K562 (cell line): ENCODE measurements at regions not wholly inside any gene's neighbourhood (a gene's known extent, or its start where the extent isn't known, plus 50 kb on each side); places are given as distances from the start of the nearest gene placed in this dataset.

Source experiments
- ATAC-seq: fragments of 200-7000 bp; cut with Tn5 transposase; 3 replicates; pipeline ENCODE4 v1.9.1; 2020; ENCODE audit warnings: moderate library complexity
- BruUV-seq: library from RNA; stranded (reverse); fragments of 400-500 nt; replicated peaks from 2 replicates; lab custom pipeline; 2021; lab: Mats Ljungman, UMichigan
- CTCF ChIA-PET: fragments of 300-600 bp; formaldehyde crosslinking; extraction: SDS; loops from one replicate; lab custom pipeline; 2021; ENCODE audit warnings: low intra/inter-chr PET ratio; lab: Yijun Ruan, JAX
- POLR2A ChIA-PET: fragments of 300-600, 350-650 bp; sonication (Branson Sonifier 250); formaldehyde crosslinking; extraction: SDS; loops from one replicate; lab custom pipeline; 2021; ENCODE audit warnings: antibody characterized with exemption, inconsistent platforms; lab: Yijun Ruan, JAX
- DNase-seq, 4 experiments: peaks; one replicate each; pipeline versions ENCODE4 v3.0.0 to v3.0.0-alpha.2; 2011 to 2018; ENCODE audit warnings: low spot score in 3 of 4, mixed read lengths in 3 of 4; ENCODE audit errors: extremely low read depth in 1 of 4
- FAIRE-seq: peaks from 2 replicates; lab custom pipeline; 2011; peaks lifted over from hg19 to GRCh38; lab: Jason Lieb, UNC
- H2AFZ ChIP-seq: 2 replicates; pipeline ENCODE4 v1.6.0; 2011; ENCODE audit warnings: low read depth, low read length, control low read depth, inconsistent platforms
- H3K27ac ChIP-seq: fragments of 200-600 bp; 3 replicates; pipeline ENCODE4 v1.8.0; 2011; ENCODE audit warnings: low read depth, mild to moderate bottlenecking, control low read depth, inconsistent platforms, low read length, moderate library complexity, mixed read lengths; ENCODE audit errors: extremely low read depth
- H3K27me3 ChIP-seq, 2 experiments: fragments of 300-600 bp in 1 of 2; 2 replicates in 1 of 2; 3 replicates in 1 of 2; pipeline versions ENCODE4 v1.6.0 to v1.8.0; 2011; ENCODE audit warnings: inconsistent platforms in 2 of 2, low read length in 2 of 2, mild to moderate bottlenecking in 1 of 2, mixed read lengths in 1 of 2, moderate library complexity in 1 of 2; ENCODE audit not compliant: control insufficient read depth in 2 of 2, insufficient read depth in 2 of 2
- H3K36me3 ChIP-seq: fragments of 300-600 bp; 3 replicates; pipeline ENCODE4 v1.8.0; 2011; ENCODE audit warnings: mild to moderate bottlenecking, low read length, inconsistent platforms; ENCODE audit not compliant: control insufficient read depth, insufficient read depth
- H3K4me1 ChIP-seq, 2 experiments: fragments of 200-600 bp in 1 of 2; replicated peaks in 1 of 2; 2 replicates in 1 of 2; 3 replicates in 1 of 2; pipeline versions ENCODE4 v1.5.1 to v1.8.0; 2011; ENCODE audit warnings: inconsistent platforms in 2 of 2, low read length in 2 of 2, mild to moderate bottlenecking in 1 of 2, mixed read lengths in 1 of 2, moderate library complexity in 1 of 2; ENCODE audit not compliant: control insufficient read depth in 2 of 2, insufficient read depth in 2 of 2
- H3K4me2 ChIP-seq: 2 replicates; pipeline ENCODE4 v1.6.1; 2011; ENCODE audit warnings: low read length, control low read depth, inconsistent platforms, mixed read lengths; ENCODE audit not compliant: insufficient read depth
- H3K4me3 ChIP-seq: fragments of 200-600 bp; sonication (generic), shearing (Covaris generic); 2 replicates; pipeline ENCODE4 v1.5.1; 2016; ENCODE audit warnings: control low read depth, inconsistent platforms
- H3K79me2 ChIP-seq: fragments of 200-600 bp; 3 replicates; pipeline ENCODE4 v1.8.0; 2011; ENCODE audit warnings: low read length, inconsistent platforms; ENCODE audit not compliant: control insufficient read depth, insufficient read depth
- H3K9ac ChIP-seq, 2 experiments: 2 replicates each; pipeline versions ENCODE4 v1.6.0 to v1.6.1; 2011; ENCODE audit warnings: low read depth in 2 of 2, low read length in 2 of 2, control low read depth in 1 of 2, inconsistent platforms in 1 of 2, mild to moderate bottlenecking in 1 of 2, mixed read lengths in 1 of 2; ENCODE audit not compliant: insufficient read depth in 1 of 2
- H3K9me1 ChIP-seq: one replicate; pipeline ENCODE4 v1.6.0; 2011; ENCODE audit warnings: inconsistent platforms, mild to moderate bottlenecking, low read length, moderate library complexity; ENCODE audit not compliant: control insufficient read depth, insufficient read depth
- H3K9me3 ChIP-seq: replicated peaks from 2 replicates; pipeline ENCODE4 v1.5.1; 2011; ENCODE audit warnings: low read depth, low read length, inconsistent platforms; ENCODE audit not compliant: control insufficient read depth, insufficient read depth
- H4K20me1 ChIP-seq: replicated peaks from 2 replicates; pipeline ENCODE4 v1.6.1; 2011; ENCODE audit warnings: low read length, inconsistent platforms, mixed read lengths; ENCODE audit not compliant: control insufficient read depth, insufficient read depth
- DPF2 ChIP-seq: fragments of 450-650 bp; IDR thresholded peaks from 2 replicates; pipeline ENCODE4 v1.6.1; 2016
- HDAC2 ChIP-seq: fragments of 450-650 bp; IDR thresholded peaks from 2 replicates; pipeline ENCODE4 v1.6.1; 2016; ENCODE audit warnings: mild to moderate bottlenecking
- NUFIP1 ChIP-seq: fragments of 450-650 bp; IDR thresholded peaks from 2 replicates; pipeline ENCODE4 v1.6.1; 2018; ENCODE audit not compliant: partially characterized antibody
- RB1 ChIP-seq: fragments of 450-650 bp; IDR thresholded peaks from 2 replicates; pipeline ENCODE4 v1.6.1; 2017; ENCODE audit warnings: low read depth, mild to moderate bottlenecking
- ZFP36 ChIP-seq: fragments of 150-350 bp; IDR thresholded peaks from 2 replicates; pipeline ENCODE4 v1.6.1; 2018; ENCODE audit warnings: low read length, low read depth; ENCODE audit not compliant: partially characterized antibody
- ZFX ChIP-seq: sonication (generic); formaldehyde crosslinking; IDR thresholded peaks from 2 replicates; pipeline ENCODE4 v1.8.0; 2022; ENCODE audit warnings: mild to moderate bottlenecking, missing genetic modification reagents, moderate library complexity
- WGBS: fragments of 100-300 bp; shearing (Covaris generic); methylation state at CpG from one replicate; pipeline ENCODE4 v1.1.6; 2016; ENCODE audit warnings: low coverage, mixed read lengths; ENCODE audit not compliant: insufficient coverage; ENCODE audit errors: missing lambda C conversion rate; 5-methylcytosine and 5-hydroxymethylcytosine counted together
- in situ Hi-C: fragments of 300-500 bp; cut with MboI; formaldehyde crosslinking; loops from 4 replicates; pipeline ENCODE4 v1.15.0; 2018; ENCODE audit warnings: inconsistent platforms, mixed read lengths
- intact Hi-C: fragments of 100-400 bp; cut with micrococcal nuclease; formaldehyde crosslinking; loops from 2 replicates; pipeline ENCODE4 v1.14.2; 2022
- TF ChIP-seq, protein P1 (sequence below): sonication (generic); formaldehyde crosslinking; IDR thresholded peaks from 2 replicates; pipeline ENCODE4 v1.8.1; 2023; ENCODE audit warnings: mild to moderate bottlenecking, missing genetic modification reagents
- TF ChIP-seq, protein P2 (sequence below): IDR thresholded peaks from 2 replicates; pipeline ENCODE4 v1.6.1; 2011; ENCODE audit warnings: borderline replicate concordance, low read depth, mild to moderate bottlenecking, moderate library complexity, low read length; ENCODE audit not compliant: insufficient read depth, poor library complexity, severe bottlenecking
- TF ChIP-seq, protein P3 (sequence below), 2 experiments: fragments of 200-800 bp in 1 of 2; sonication (Bioruptor generic) in 1 of 2; sonication (generic) in 1 of 2; formaldehyde crosslinking in 1 of 2; IDR thresholded peaks in 1 of 2; conservative IDR thresholded peaks in 1 of 2; 2 replicates each; pipeline versions ENCODE4 v1.5.0 to v1.6.1; 2016 to 2020; ENCODE audit warnings: missing compliant biosample characterization in 1 of 2, missing genetic modification characterization in 1 of 2, missing genetic modification reagents in 1 of 2

DNA sequence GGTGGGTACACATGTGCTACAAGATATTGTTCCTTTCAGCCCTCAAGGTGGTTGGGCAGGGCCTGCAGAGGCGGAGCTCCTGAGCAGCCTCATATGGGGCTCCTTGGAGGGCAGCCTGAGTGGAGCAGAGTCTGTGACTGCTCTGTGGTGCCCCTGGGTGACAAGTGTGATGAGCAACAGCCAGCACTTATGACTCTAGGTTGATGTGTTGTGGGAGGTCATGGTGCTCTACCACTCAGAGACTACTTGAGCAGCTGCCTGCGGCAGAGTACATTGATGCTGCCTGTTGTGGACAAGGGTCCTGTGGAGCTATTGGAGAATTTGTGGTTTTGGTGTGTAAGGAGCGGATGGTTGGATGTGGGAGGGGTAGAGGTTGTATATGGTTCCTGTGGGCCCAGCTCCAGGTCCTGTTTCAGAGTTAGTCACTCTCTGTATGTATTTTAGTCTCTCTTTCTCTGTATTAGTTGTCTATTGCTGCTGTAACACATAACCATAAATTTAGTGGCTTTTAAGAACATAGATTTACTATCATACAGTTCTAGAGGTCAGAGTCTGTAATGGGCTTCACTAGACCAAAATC lies 141.3 kb downstream of the SREK1 start:
- no peak for DNase-seq
- ChIA-PET POLR2A (interaction anchor here (0.7 to 1.6 kb wide), 2 partner anchors 17 to 33 kb away, joined by 3 to 4 read pairs; no protein-coding TSS in a partner anchor), CTCF (no interaction called here)
- in situ Hi-C loops, result no loop called here
- WGBS, result 0% methylated on average over 3 of the region's 3 CpGs
- Histone ChIP-seq H2AFZ (no peak overlapping the region), H3K9me1 (no peaks in the 10 kb centered on the region), H3K4me3 (no peak overlapping the region), H3K36me3 (no peaks in the 10 kb centered on the region), H3K79me2 (no peaks in the 10 kb centered on the region), H3K9me3 (no peaks in the 10 kb centered on the region), H3K9ac (no peak overlapping the region), H3K4me2 (no peak overlapping the region), H4K20me1 (no peaks in the 10 kb centered on the region), H3K27ac (no peak overlapping the region), H3K4me1 (no peaks in the 10 kb centered on the region), H3K27me3 (no peaks in the 10 kb centered on the region; a peak in 1 of 5 replicates)
- no peak for ATAC-seq
- BruUV-seq, result no TSS peak
- no peak for TF ChIP-seq RB1
- TF ChIP-seq ZFP36, result no peak
- TF ChIP-seq HDAC2, result no peak
- TF ChIP-seq, protein P1, sequence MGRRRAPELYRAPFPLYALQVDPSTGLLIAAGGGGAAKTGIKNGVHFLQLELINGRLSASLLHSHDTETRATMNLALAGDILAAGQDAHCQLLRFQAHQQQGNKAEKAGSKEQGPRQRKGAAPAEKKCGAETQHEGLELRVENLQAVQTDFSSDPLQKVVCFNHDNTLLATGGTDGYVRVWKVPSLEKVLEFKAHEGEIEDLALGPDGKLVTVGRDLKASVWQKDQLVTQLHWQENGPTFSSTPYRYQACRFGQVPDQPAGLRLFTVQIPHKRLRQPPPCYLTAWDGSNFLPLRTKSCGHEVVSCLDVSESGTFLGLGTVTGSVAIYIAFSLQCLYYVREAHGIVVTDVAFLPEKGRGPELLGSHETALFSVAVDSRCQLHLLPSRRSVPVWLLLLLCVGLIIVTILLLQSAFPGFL (CRISPR knock-in tag), result no peak
- TF ChIP-seq NUFIP1, result no peak
- no peak for TF ChIP-seq ZFX (CRISPR knock-in tag)
- TF ChIP-seq, protein P2, sequence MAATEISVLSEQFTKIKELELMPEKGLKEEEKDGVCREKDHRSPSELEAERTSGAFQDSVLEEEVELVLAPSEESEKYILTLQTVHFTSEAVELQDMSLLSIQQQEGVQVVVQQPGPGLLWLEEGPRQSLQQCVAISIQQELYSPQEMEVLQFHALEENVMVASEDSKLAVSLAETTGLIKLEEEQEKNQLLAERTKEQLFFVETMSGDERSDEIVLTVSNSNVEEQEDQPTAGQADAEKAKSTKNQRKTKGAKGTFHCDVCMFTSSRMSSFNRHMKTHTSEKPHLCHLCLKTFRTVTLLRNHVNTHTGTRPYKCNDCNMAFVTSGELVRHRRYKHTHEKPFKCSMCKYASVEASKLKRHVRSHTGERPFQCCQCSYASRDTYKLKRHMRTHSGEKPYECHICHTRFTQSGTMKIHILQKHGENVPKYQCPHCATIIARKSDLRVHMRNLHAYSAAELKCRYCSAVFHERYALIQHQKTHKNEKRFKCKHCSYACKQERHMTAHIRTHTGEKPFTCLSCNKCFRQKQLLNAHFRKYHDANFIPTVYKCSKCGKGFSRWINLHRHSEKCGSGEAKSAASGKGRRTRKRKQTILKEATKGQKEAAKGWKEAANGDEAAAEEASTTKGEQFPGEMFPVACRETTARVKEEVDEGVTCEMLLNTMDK, result no peak
- TF ChIP-seq DPF2, result no peak
- TF ChIP-seq, protein P3, sequence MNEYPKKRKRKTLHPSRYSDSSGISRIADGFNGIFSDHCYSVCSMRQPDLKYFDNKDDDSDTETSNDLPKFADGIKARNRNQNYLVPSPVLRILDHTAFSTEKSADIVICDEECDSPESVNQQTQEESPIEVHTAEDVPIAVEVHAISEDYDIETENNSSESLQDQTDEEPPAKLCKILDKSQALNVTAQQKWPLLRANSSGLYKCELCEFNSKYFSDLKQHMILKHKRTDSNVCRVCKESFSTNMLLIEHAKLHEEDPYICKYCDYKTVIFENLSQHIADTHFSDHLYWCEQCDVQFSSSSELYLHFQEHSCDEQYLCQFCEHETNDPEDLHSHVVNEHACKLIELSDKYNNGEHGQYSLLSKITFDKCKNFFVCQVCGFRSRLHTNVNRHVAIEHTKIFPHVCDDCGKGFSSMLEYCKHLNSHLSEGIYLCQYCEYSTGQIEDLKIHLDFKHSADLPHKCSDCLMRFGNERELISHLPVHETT (CRISPR knock-in tag; conservative IDR thresholded peaks at IDR 0.05 in 1 of 2, IDR thresholded peaks at IDR 0.05 in 1 of 2), result no peak
- no peak for FAIRE-seq
- intact Hi-C loops, result no loop called here
